ENCODE measurements at regions not wholly inside any gene's neighbourhood (a gene's known extent, or its start where the extent isn't known, plus 50 kb on each side); places are given as distances from the start of the nearest gene placed in this dataset.

DNA sequence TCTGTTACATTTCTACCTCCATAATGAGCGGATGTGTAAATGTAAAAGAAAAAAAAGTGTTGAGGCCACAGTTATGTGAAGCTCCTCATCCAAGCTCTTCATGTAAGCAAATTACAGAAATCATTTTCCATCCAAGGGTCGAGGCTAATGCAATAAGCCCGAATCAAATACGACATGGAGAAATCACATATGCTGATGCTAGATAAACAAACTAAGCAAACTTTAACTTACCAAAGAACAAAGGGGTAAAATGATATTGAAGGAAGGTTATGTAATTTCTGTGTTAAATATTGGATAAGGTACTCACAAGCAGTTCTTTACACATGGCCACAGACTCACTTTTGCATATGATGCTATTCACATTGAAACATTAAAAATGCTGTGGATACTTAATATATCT is 310.2 kb upstream of the ID2 start:
- TF ChIP-seq, protein P1, sequence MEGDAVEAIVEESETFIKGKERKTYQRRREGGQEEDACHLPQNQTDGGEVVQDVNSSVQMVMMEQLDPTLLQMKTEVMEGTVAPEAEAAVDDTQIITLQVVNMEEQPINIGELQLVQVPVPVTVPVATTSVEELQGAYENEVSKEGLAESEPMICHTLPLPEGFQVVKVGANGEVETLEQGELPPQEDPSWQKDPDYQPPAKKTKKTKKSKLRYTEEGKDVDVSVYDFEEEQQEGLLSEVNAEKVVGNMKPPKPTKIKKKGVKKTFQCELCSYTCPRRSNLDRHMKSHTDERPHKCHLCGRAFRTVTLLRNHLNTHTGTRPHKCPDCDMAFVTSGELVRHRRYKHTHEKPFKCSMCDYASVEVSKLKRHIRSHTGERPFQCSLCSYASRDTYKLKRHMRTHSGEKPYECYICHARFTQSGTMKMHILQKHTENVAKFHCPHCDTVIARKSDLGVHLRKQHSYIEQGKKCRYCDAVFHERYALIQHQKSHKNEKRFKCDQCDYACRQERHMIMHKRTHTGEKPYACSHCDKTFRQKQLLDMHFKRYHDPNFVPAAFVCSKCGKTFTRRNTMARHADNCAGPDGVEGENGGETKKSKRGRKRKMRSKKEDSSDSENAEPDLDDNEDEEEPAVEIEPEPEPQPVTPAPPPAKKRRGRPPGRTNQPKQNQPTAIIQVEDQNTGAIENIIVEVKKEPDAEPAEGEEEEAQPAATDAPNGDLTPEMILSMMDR (conservative IDR thresholded peaks at IDR 0.05; ENCODE audit: low read depth, low read length) = no peak
- DNase-seq (ENCODE audit: low read depth) = no peak
- no peak overlapping the region for H3K4me3 ChIP-seq (ENCODE audit: low read depth, low read length)

DNA sequence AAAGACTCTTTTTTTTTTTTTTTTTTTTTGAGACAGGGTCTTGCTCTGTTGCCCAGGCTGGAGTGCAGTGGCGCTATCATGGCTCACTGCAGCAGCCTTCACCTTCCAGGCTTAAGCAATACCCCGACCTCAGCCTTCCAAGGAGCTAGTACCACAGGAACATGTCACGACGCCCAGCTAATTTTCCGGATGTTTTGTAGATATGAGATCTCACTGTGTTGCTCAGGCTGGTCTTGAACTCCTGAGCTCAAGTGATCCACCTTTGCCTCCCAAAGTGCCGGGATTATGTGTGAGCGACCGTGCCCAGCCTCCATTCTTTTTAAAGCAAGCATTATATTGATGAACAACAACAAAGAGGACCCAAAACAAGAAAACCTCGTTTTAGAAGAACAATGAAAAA is 307.1 kb upstream of the ID2 start:
- no peak overlapping the region for H3K4me3 ChIP-seq (ENCODE audit: low read depth, low read length)
- TF ChIP-seq, protein P1 (conservative IDR thresholded peaks at IDR 0.05; ENCODE audit: low read depth, low read length) = no peak
- no peak for DNase-seq (ENCODE audit: low read depth)

DNA sequence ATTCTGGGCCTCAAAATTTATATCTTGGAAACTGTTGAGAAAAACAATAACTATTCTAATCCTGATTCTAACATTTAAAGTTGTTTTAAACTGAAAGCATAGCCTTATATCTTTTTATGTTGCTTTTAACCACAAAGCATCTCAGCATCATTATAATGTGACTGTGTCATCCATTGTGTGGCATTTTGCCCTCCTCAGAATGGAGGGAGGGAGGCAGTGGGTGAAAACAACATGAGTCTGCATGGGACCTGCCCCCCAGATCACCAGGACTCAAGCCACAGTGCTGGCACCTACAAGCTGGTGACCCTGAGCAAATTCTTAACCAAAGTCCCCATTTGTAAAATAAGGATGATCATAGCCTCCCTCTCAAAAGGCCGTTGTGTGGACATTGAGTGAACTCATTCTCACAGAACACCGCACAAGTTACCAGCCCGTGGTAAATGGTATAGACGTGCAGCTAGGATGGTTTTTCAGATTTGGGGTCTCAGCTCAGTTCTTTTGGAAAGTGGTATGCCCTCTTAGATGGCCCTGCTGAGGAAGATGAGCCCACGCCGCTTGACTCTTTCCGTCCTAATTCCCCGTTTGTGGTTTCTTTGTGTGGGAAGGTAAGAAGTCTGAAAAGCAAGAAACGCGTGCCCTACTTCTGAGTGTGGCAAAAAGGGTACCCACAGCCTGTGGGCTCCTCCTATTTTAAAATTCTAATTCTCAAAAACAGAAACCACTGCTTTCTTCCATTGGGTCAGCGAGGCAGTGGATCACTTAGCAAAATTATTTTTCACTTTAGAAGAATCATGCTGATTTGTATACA is 305.0 kb upstream of the ID2 start:
- no peak for DNase-seq (ENCODE audit: low read depth)
- H3K4me3 ChIP-seq (ENCODE audit: low read depth, low read length) = no peak overlapping the region
- TF ChIP-seq, protein P1 (conservative IDR thresholded peaks at IDR 0.05; ENCODE audit: low read depth, low read length) = no peak

DNA sequence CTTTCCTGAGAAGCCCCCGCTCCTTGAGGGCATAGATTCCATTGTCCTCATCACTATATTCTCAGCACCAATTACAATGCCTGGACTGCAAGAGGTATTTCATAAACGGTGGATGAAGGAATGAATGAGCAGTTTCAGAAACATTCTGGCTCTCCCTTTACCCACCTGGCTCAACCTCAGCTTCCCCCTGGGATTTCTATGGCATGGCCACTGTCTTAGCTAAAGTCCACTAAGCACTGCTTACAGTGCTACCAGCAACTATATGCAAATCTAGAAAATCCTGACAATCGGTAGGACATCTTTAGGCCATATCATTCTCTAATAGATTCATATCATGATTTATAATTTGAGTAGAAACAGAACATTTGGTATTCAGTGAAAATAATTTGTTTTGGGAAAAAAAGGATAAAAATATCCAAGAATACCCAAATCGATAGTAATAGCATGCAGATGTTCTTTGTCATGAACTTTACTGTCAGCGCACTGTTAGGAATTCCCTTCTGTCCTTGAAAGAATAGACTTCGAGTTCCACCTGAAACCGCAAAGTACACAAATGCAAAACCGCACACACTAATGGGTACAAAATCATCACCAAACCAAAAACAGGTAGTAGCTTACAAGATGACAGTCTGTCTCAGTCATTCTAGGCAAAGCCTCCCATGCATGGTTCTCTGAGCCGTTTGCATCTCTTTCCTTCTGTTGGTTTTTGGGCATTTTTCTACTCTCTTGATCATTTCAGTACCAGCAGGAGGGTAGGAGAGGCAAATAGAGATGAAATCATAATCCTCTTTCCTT is 303.6 kb upstream of the ID2 start:
- TF ChIP-seq, protein P1 (conservative IDR thresholded peaks at IDR 0.05; ENCODE audit: low read depth, low read length) = no peak
- no peak overlapping the region for H3K4me3 ChIP-seq (ENCODE audit: low read depth, low read length)
- no peak for DNase-seq (ENCODE audit: low read depth)

DNA sequence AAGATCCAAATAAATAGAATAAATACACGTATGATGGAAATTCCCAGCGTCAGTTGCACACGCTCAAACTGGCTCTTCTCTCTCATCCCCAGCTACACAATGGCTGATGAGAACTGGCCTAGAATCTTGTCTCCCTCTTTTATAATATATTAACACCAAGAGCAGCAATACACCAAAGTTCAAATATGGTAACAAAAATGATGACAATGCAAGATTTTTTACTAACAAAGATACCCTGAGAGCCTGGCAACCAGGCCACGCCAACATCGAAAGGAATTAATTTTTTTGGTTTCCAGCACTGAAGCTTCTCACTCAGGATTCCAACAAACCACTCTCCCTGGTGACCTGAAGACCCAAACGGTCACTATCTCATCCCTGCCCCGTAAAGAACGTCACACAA is 302.7 kb upstream of the ID2 start:
- TF ChIP-seq, protein P1 (conservative IDR thresholded peaks at IDR 0.05; ENCODE audit: low read depth, low read length) = no peak
- DNase-seq (ENCODE audit: low read depth) = no peak
- H3K4me3 ChIP-seq (ENCODE audit: low read depth, low read length) = no peak overlapping the region

DNA sequence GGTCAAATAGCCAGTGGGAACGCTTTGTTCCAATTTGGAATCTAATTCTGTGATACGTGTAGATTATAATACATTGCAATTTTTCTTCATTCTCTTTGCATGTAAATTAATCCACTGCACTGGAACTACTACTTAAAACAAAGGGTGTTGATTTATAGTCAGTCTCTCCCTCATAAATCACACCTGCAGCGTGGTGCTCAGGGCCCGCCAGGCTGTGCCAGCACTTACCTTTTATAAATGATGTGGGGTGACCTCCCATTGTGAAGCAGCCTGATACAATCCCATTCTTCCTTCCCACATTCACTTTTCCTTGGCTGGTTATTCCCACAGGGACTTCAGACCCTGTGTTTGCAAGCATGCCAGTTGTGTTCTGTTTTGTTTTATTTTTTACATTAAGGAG is 302.3 kb upstream of the ID2 start:
- no peak overlapping the region for H3K4me3 ChIP-seq (ENCODE audit: low read depth, low read length)
- TF ChIP-seq, protein P1 (conservative IDR thresholded peaks at IDR 0.05; ENCODE audit: low read depth, low read length) = no peak
- no peak for DNase-seq (ENCODE audit: low read depth)

All from epithelial cell of proximal tubule (primary cell).